PC-3 (cell line): ENCODE measurements at regions not wholly inside any gene's neighbourhood (a gene's known extent, or its start where the extent isn't known, plus 50 kb on each side); places are given as distances from the start of the nearest gene placed in this dataset.

ENCODE experiments used
- CTCF ChIP-seq: fragments of 300-600 bp; sonication (generic); conservative IDR thresholded peaks from 2 replicates; pipeline ENCODE4 v1.5.1; 2017; ENCODE audit warnings: antibody characterized with exemption, low read depth, mild to moderate bottlenecking, low read length
- EZH2 ChIP-seq: fragments of 300-600 bp; sonication (generic); IDR thresholded peaks from one replicate; pipeline ENCODE4 v1.6.1; 2017; ENCODE audit warnings: antibody characterized with exemption, mild to moderate bottlenecking, low read length; ENCODE audit not compliant: unreplicated experiment

DNA sequence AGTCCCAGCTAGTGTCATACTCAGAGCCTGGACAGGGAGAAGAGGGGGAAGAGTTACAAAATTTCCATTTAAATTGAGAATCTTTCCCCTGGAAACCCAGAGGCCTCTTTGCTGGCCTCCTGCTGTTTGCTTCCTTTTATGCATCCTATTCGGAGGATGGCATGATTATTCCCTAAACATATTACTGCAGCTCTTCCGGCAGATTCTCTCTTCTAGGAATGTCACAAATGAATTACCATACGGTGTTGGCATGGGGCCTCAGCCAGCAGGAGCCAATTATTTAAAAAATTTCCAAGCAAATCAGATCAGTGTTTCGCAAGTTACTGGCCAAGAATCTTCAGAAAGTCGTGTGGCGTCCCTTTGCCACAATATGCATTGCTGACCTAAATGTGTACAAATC is 326.7 kb upstream of the NCAM1 start:
- no peak for TF ChIP-seq CTCF
- TF ChIP-seq EZH2 = no peak
